Ectodermal cell (in vitro differentiated cells): ENCODE measurements at regions not wholly inside any gene's neighbourhood (a gene's known extent, or its start where the extent isn't known, plus 50 kb on each side); places are given as distances from the start of the nearest gene placed in this dataset.

Experiments
- H3K27ac ChIP-seq: 2 replicates; pipeline ENCODE4 v1.7.0; 2013; ENCODE audit warnings: mild to moderate bottlenecking, low read depth, low read length; ENCODE audit not compliant: insufficient read depth, poor library complexity, severe bottlenecking
- H3K27me3 ChIP-seq: 2 replicates; pipeline ENCODE4 v1.7.0; 2013; ENCODE audit warnings: mild to moderate bottlenecking, low read length; ENCODE audit not compliant: insufficient read depth, control insufficient read depth, poor library complexity, severe bottlenecking
- H3K36me3 ChIP-seq: one replicate; pipeline ENCODE4 v1.7.0; 2013; ENCODE audit warnings: low read length; ENCODE audit not compliant: control insufficient read depth, insufficient read depth
- H3K4me1 ChIP-seq: one replicate; pipeline ENCODE4 v1.7.0; 2013; ENCODE audit warnings: low read length; ENCODE audit not compliant: control insufficient read depth, insufficient read depth
- H3K4me3 ChIP-seq: 2 replicates; pipeline ENCODE4 v1.7.0; 2013; ENCODE audit warnings: low read depth, low read length, control low read depth; ENCODE audit not compliant: insufficient read depth
- H3K9me3 ChIP-seq: 2 replicates; pipeline ENCODE4 v1.7.0; 2013; ENCODE audit warnings: mild to moderate bottlenecking, low read length, moderate library complexity; ENCODE audit not compliant: control insufficient read depth
- whole genome bisulfite sequencing, 2 experiments: methylation state at CpG; one replicate each; pipeline ENCODE4 v1.1.7; 2013; ENCODE audit warnings: missing lambda C conversion rate in 2 of 2; 5-methylcytosine and 5-hydroxymethylcytosine counted together

DNA sequence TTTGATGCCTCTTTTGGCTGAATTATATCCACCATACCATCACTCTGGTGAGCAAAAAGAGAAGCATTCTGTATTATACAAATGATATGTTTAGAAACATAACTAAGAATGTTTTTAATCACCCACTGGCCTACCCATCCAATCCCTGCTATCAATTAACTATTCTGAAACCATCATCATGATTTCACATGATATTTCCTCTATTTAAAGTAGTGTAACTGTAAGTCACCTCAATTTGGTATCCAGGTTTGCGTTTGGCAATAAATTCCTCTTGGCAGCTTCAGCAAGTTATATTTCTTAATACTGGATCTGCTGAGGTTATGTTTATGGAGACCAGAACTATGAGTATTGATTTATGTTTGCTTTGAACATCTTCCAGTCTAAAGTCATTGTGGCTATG lies 332.1 kb downstream of the UTRN start:
- Histone ChIP-seq H3K4me3 (no peak overlapping the region), H3K9me3 (no peaks in the 10 kb centered on the region), H3K27ac (no peak overlapping the region), H3K4me1 (no peaks in the 10 kb centered on the region), H3K27me3 (no peaks in the 10 kb centered on the region), H3K36me3 (no peaks in the 10 kb centered on the region)
- WGBS, 2 experiments = 93 to 96% methylated on average over 1 of the region's 1 CpG

DNA sequence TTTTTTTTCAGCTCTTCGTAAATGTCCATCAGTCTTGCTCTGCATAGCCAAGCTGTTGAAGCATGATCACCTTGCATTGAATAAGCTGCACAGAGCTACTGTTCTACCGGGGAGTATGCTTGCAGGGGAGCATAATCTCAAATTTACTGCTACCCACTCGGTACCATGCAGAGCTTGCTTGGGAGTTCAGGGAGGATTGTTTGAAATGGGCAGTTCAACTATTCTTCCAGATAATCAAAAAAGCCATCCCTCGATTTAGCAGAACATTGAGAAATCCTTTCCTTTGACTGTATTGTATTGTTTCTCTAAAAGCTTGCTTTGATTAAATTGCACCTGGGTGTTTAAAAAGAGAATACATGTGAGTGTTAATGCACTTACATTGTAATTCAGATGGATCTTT lies 332.6 kb downstream of the UTRN start:
- WGBS, 2 experiments = 73 to 75% methylated on average over 3 to 4 of the region's 4 CpGs
- no peak overlapping the region for H3K27ac ChIP-seq

DNA sequence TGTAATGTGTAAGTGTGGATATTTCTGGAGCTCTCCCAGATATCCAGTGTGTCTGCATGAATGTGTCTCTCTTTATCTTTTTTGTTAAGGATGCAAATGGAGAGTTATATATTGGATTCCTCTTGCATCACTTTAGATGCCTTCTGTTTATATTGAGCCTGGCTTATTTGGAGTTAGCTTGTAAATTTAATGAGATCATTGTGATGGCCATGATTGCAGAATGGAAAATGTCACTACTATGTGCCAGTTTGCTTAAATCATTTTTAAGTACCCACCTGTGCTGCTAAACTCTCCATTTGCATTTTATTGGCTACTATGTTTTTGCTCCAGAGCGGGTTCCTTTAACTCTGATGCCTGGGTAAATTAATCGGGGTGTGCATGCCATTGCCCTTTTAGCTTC lies 334.8 kb downstream of the UTRN start:
- H3K4me3 ChIP-seq = no peak overlapping the region
- no peaks in the 10 kb centered on the region for H3K36me3 ChIP-seq
- H3K27ac ChIP-seq = no peak overlapping the region
- 96 to 99% methylated on average over 2 of the region's 2 CpGs for WGBS, 2 experiments
- H3K9me3 ChIP-seq = no peaks in the 10 kb centered on the region
- H3K27me3 ChIP-seq = no peaks in the 10 kb centered on the region
- H3K4me1 ChIP-seq = no peaks in the 10 kb centered on the region

More for the DNA sequence above, 332.6 kb downstream of the UTRN start:
- H3K9me3 ChIP-seq = no peaks in the 10 kb centered on the region
- H3K27me3 ChIP-seq = no peaks in the 10 kb centered on the region
- no peaks in the 10 kb centered on the region for H3K4me1 ChIP-seq
- no peaks in the 10 kb centered on the region for H3K36me3 ChIP-seq
- no peak overlapping the region for H3K4me3 ChIP-seq

DNA sequence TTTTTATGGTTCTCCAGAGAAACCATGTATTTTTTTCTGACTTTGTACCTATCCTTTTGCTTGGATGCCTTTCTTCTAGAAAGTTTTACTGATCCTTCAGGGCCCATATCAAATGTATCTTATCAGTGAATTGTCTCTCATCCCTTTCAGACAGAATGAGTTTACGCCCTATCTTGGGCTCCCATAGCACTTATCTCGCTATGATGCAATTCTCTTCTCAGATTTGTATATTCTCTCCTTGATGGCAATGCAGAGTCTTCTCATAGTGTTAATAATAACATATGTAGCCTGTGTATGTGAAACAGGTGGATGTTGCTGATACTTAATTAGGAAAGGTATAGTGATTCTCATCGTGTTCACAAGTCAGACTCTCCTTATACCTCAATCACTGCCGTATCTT lies 336.2 kb downstream of the UTRN start:
- Histone ChIP-seq H3K27ac (no peak overlapping the region), H3K4me3 (no peak overlapping the region), H3K9me3 (no peaks in the 10 kb centered on the region), H3K4me1 (no peaks in the 10 kb centered on the region), H3K27me3 (no peaks in the 10 kb centered on the region), H3K36me3 (no peaks in the 10 kb centered on the region)
- 84 to 99% methylated on average over 2 to 3 of the region's 4 CpGs for WGBS, 2 experiments

DNA sequence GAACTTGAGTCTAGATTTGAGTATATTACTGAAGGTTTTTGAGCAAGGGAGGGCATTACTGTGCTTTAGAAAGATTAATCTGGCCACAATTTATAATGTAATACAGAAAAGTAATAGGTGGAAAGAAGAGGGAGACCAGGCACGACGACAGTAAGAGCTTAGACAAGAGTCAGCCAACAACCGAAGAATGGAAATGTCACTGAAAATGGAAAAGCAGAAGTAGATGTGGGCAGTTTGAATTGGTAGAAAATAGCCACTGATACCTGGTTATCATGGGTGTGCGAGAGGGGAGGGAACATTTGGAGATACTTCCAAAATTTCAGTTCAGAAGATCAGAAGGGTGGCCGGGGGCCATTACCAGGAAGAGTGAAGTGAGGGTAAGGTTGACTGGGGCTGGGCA lies 339.1 kb downstream of the UTRN start:
- 84 to 86% methylated on average over 5 of the region's 5 CpGs for WGBS, 2 experiments

DNA sequence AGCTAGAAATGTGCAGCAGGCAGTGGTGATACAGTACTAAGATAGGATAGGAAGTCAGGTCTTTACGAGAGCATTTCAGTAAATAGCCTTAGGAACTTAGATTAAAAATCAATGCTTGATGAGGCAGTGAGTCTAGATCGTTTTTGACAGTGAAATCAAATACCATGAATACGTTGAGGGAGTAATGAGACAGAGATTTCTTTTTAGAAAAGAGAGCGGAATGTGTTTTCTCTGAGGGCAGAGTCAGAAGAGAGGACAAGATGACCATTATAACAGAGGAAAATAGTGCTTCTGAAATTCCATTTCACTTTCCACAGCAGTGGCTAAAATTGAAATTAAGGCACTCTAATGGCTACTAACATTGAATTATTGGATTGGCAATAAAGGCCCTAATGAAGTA lies 339.6 kb downstream of the UTRN start:
- Histone ChIP-seq H3K4me1 (no peaks in the 10 kb centered on the region), H3K27me3 (no peaks in the 10 kb centered on the region), H3K4me3 (no peak overlapping the region), H3K27ac (no peak overlapping the region), H3K36me3 (no peaks in the 10 kb centered on the region), H3K9me3 (no peaks in the 10 kb centered on the region)
- 91 to 93% methylated on average over 4 of the region's 4 CpGs for WGBS, 2 experiments

More for the DNA sequence above, 339.1 kb downstream of the UTRN start:
- no peak overlapping the region for H3K4me3 ChIP-seq
- H3K27ac ChIP-seq = no peak overlapping the region
- H3K9me3 ChIP-seq = no peaks in the 10 kb centered on the region
- H3K27me3 ChIP-seq = no peaks in the 10 kb centered on the region
- H3K36me3 ChIP-seq = no peaks in the 10 kb centered on the region
- H3K4me1 ChIP-seq = no peaks in the 10 kb centered on the region

DNA sequence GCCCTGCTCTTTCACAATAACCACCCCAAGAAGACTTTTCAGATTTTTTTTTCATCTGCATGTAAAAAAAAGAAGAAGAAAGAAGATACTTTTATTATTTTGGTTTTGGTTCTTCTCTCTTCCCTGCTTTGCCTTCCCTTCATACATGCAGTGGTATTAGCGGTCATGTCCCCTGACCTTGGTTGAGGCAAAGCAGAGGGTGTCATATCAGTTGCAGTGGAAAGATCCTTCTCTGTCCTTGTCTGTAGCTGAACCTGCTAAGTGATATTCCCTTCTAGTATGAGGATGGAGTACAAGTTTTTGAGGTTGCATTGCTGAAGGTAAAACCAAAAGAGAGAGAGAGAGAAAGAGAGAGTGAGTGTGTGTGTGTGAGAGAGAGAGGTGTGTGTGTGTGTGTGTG lies 345.7 kb downstream of the UTRN start:
- 100% methylated on average over 1 of the region's 1 CpG for WGBS, 2 experiments
- Histone ChIP-seq H3K9me3 (no peaks in the 10 kb centered on the region), H3K27me3 (no peaks in the 10 kb centered on the region), H3K4me1 (no peaks in the 10 kb centered on the region), H3K4me3 (no peak overlapping the region), H3K27ac (no peak overlapping the region), H3K36me3 (no peaks in the 10 kb centered on the region)

DNA sequence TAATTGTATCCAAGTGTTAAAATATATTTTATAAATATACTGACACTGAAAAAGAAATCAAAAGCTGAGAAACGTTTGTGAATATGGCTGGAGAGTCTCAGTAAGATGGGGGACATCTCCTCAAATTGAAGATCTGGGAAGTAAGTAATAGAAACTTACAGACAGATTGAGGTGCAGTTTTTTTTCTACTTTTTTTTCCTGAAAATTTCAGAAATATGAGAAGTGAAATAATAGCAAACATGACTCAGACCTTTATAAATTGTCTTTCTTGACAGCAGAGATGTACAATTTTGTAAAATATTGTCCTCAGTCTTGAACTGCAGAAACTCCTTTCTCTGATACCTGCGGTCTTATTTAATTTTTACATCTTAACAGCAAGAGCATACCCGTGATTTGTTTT lies 347.1 kb downstream of the UTRN start:
- WGBS, 2 experiments = 84 to 97% methylated on average over 1 to 2 of the region's 3 CpGs
- H3K36me3 ChIP-seq = no peaks in the 10 kb centered on the region
- H3K4me1 ChIP-seq = no peaks in the 10 kb centered on the region
- H3K4me3 ChIP-seq = no peak overlapping the region
- no peaks in the 10 kb centered on the region for H3K27me3 ChIP-seq
- H3K27ac ChIP-seq = no peak overlapping the region
- H3K9me3 ChIP-seq = no peaks in the 10 kb centered on the region

DNA sequence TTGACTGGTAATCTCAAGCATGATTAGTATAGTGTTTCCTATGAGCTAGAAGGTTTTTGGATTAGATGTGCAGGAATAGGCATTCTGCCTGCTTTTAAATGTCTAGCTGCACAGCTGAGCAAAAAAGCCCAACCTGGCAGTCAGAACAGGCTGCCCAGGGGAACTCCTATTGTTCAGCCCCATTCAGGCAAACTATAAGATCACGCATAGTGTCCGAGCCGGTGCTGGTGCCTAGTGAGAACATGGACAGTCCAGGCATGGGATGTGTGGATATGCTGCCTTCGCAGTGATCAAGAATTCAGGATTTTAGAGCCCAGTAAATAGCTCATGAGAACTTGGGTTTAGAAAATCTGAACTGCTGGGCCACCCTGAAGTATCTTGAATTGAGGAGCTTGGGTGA lies 348.8 kb downstream of the UTRN start:
- Histone ChIP-seq H3K4me1 (no peaks in the 10 kb centered on the region), H3K36me3 (no peaks in the 10 kb centered on the region), H3K4me3 (no peak overlapping the region), H3K27ac (no peak overlapping the region), H3K9me3 (no peaks in the 10 kb centered on the region), H3K27me3 (no peaks in the 10 kb centered on the region)
- WGBS, 2 experiments = 95 to 96% methylated on average over 4 of the region's 4 CpGs

DNA sequence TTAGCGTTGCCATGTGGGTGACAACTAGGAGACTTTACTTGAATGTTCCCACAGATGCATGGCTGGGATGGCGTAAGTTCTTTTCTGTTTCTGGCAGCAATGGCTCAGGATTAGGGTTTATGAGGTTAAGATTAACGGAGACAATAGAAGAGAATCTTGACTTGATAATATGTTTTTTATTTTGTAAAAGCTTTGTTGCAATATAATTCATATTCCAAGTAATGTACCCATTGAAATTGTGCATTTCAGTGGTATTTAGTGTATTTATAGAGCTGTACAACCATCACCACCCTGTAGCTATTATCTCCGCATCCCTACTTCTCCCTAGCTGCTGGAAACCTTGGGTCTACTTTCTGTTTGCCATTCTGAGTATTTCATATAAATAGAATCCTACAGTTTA lies 349.2 kb downstream of the UTRN start:
- H3K27ac ChIP-seq = no peak overlapping the region
- H3K27me3 ChIP-seq = no peaks in the 10 kb centered on the region
- no peaks in the 10 kb centered on the region for H3K36me3 ChIP-seq
- WGBS, 2 experiments = 93 to 97% methylated on average over 3 of the region's 4 CpGs
- no peak overlapping the region for H3K4me3 ChIP-seq
- no peaks in the 10 kb centered on the region for H3K4me1 ChIP-seq
- no peaks in the 10 kb centered on the region for H3K9me3 ChIP-seq

DNA sequence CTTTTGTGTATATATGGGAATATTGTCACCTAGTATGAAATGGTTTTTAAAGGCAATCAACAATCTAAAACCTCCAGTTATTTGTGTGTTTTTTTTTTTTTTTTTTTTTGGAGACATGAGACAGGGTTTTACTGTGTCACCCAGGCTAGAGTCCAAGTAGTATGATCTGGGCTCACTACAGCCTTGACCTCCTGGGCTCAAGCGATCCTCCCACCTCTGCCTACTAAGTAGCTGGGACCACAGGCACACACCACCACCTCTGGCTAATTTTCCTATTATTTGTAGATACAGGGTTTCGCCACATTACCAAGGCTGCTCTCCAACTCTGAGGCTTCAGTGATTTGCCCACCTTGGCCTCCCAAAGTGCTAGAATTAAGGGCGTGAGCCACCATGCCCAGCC lies 349.9 kb downstream of the UTRN start:
- WGBS, 2 experiments = 90 to 94% methylated on average over 3 of the region's 3 CpGs
- Histone ChIP-seq H3K4me3 (no peak overlapping the region), H3K4me1 (no peaks in the 10 kb centered on the region), H3K27me3 (no peaks in the 10 kb centered on the region), H3K27ac (no peak overlapping the region), H3K9me3 (no peaks in the 10 kb centered on the region), H3K36me3 (no peaks in the 10 kb centered on the region)
